Endothelial cell of umbilical vein (primary cell): ENCODE measurements at regions not wholly inside any gene's neighbourhood (a gene's known extent, or its start where the extent isn't known, plus 50 kb on each side); places are given as distances from the start of the nearest gene placed in this dataset.

ENCODE experiments used
- BruUV-seq: library from RNA; stranded (reverse); fragments of 400-500 nt; replicated peaks from 2 replicates; lab custom pipeline; 2021; lab: Mats Ljungman, UMichigan
- CTCF ChIA-PET: fragments of 300-600, 350-600 bp; sonication (Branson Sonifier 250); formaldehyde crosslinking; loops from one replicate; lab custom pipeline; 2021; ENCODE audit warnings: antibody characterized with exemption, inconsistent platforms; lab: Charles Lee
- POLR2A ChIA-PET: fragments of 300-600, 350-600 bp; sonication (Branson Sonifier 250); formaldehyde crosslinking; loops from one replicate; lab custom pipeline; 2021; ENCODE audit warnings: antibody characterized with exemption, inconsistent platforms; lab: Charles Lee
- DNase-seq: peaks from one replicate; pipeline ENCODE4 v3.0.0-alpha.2; 2011; ENCODE audit warnings: low read depth, low spot score
- FAIRE-seq: peaks from 2 replicates; lab custom pipeline; 2011; peaks lifted over from hg19 to GRCh38; lab: Jason Lieb, UNC
- H2AFZ ChIP-seq: 2 replicates; pipeline ENCODE4 v1.6.0; 2012; ENCODE audit warnings: low read depth, low read length, control low read depth, inconsistent platforms
- H3K27ac ChIP-seq: 2 replicates; pipeline ENCODE4 v1.5.1; 2011; ENCODE audit warnings: low read depth, mild to moderate bottlenecking, control low read depth, low read length, moderate library complexity; ENCODE audit not compliant: insufficient read depth
- H3K27me3 ChIP-seq, 2 experiments: 2 replicates each; pipeline versions ENCODE4 v1.6.0 to v1.6.1; 2011; ENCODE audit warnings: low read length in 2 of 2, mixed read lengths in 1 of 2; ENCODE audit not compliant: control insufficient read depth in 2 of 2, insufficient read depth in 2 of 2
- H3K36me3 ChIP-seq, 2 experiments: 2 replicates in 1 of 2; 3 replicates in 1 of 2; pipeline ENCODE4 v1.5.1; 2011; ENCODE audit warnings: low read length in 2 of 2, mild to moderate bottlenecking in 1 of 2, moderate library complexity in 1 of 2; ENCODE audit not compliant: control insufficient read depth in 2 of 2, insufficient read depth in 2 of 2; ENCODE audit errors: extremely low read depth in 1 of 2
- H3K4me1 ChIP-seq: 3 replicates; pipeline ENCODE4 v1.5.1; 2011; ENCODE audit warnings: mild to moderate bottlenecking, low read length; ENCODE audit not compliant: control insufficient read depth, insufficient read depth; ENCODE audit errors: extremely low read depth
- H3K4me2 ChIP-seq: 2 replicates; pipeline ENCODE4 v1.6.1; 2011; ENCODE audit warnings: low read length, control low read depth, mixed read lengths; ENCODE audit not compliant: insufficient read depth
- H3K4me3 ChIP-seq, 3 experiments: fragments of 200-600 bp in 1 of 3; sonication (generic), shearing (Covaris generic) in 1 of 3; replicated peaks in 1 of 3; 2 replicates each; pipeline ENCODE4 v1.5.1; 2011 to 2016; ENCODE audit warnings: control low read depth in 3 of 3, low read length in 3 of 3, mild to moderate bottlenecking in 2 of 3, inconsistent platforms in 1 of 3, low read depth in 1 of 3, moderate library complexity in 1 of 3; ENCODE audit not compliant: insufficient read depth in 1 of 3
- H3K79me2 ChIP-seq: 2 replicates; pipeline ENCODE4 v1.6.0; 2012; ENCODE audit warnings: low read length, inconsistent platforms; ENCODE audit not compliant: control insufficient read depth, insufficient read depth
- H3K9ac ChIP-seq: replicated peaks from 2 replicates; pipeline ENCODE3; 2011; ENCODE audit warnings: low read length, control low read depth; ENCODE audit not compliant: insufficient read depth; ENCODE audit errors: extremely low read depth
- H3K9me1 ChIP-seq: replicated peaks from 3 replicates; pipeline ENCODE4 v1.6.0; 2011; ENCODE audit warnings: mild to moderate bottlenecking, low read length; ENCODE audit not compliant: control insufficient read depth, insufficient read depth; ENCODE audit errors: extremely low read depth
- H3K9me3 ChIP-seq: replicated peaks from 2 replicates; pipeline ENCODE4 v1.5.1; 2012; ENCODE audit warnings: low read length, inconsistent platforms; ENCODE audit not compliant: control insufficient read depth, insufficient read depth
- H4K20me1 ChIP-seq: replicated peaks from 2 replicates; pipeline ENCODE3; 2011; ENCODE audit warnings: mild to moderate bottlenecking, low read length; ENCODE audit not compliant: control insufficient read depth, insufficient read depth; ENCODE audit errors: extremely low read depth
- EZH2 ChIP-seq: IDR thresholded peaks from 2 replicates; pipeline ENCODE4 v1.6.1; 2012; ENCODE audit warnings: borderline replicate concordance, low read depth, mild to moderate bottlenecking, moderate library complexity, low read length, inconsistent platforms; ENCODE audit not compliant: severe bottlenecking
- FOS ChIP-seq: IDR thresholded peaks from 2 replicates; pipeline ENCODE4 v1.6.1; 2011; ENCODE audit warnings: mild to moderate bottlenecking, low read length, moderate library complexity, borderline replicate concordance; ENCODE audit not compliant: insufficient read depth
- GATA2 ChIP-seq: IDR thresholded peaks from 2 replicates; pipeline ENCODE4 v1.7.0; 2011; ENCODE audit warnings: low read depth, mild to moderate bottlenecking, moderate library complexity, mixed read lengths, low read length; ENCODE audit not compliant: insufficient read length, insufficient read depth
- JUN ChIP-seq: IDR thresholded peaks from 2 replicates; pipeline ENCODE4 v1.6.1; 2011; ENCODE audit warnings: borderline replicate concordance, low read depth; ENCODE audit not compliant: insufficient read length, insufficient read depth
- MAX ChIP-seq: IDR thresholded peaks from 2 replicates; pipeline ENCODE4 v1.6.1; 2011; ENCODE audit not compliant: insufficient read depth, insufficient read length
- MYC ChIP-seq: IDR thresholded peaks from one replicate; pipeline ENCODE4 v1.6.1; 2011; ENCODE audit warnings: mild to moderate bottlenecking, low read depth, low read length
- POLR2A ChIP-seq: IDR thresholded peaks from 2 replicates; pipeline ENCODE4 v1.6.1; 2012; ENCODE audit warnings: low read depth, mild to moderate bottlenecking, control low read depth, low read length
- POLR2AphosphoS5 ChIP-seq: IDR thresholded peaks from 2 replicates; pipeline ENCODE4 v1.6.1; 2012; ENCODE audit warnings: low read depth, mild to moderate bottlenecking, control low read depth, low read length, moderate library complexity; ENCODE audit not compliant: insufficient read depth
- dilution Hi-C: fragments of 300-500 bp; cut with MboI; formaldehyde crosslinking; loops from one replicate; pipeline ENCODE4 v1.15.0; 2019; ENCODE audit warnings: low sequenced_read_pairs; ENCODE audit not compliant: extremely low pct_ligation_motif_present
- intact Hi-C: fragments of 100-400 bp; cut with micrococcal nuclease; formaldehyde crosslinking; loops from one replicate; pipeline ENCODE4 v1.10.0; 2022
- TF ChIP-seq, protein P1 (sequence below), 2 donors: IDR thresholded peaks; 1 replicate in 1 of 2; 2 replicates in 1 of 2; pipeline ENCODE4 v1.5.1; 2011; ENCODE audit warnings: low read length in 2 of 2, mild to moderate bottlenecking in 2 of 2, moderate library complexity in 2 of 2, control low read depth in 1 of 2, inconsistent platforms in 1 of 2, low read depth in 1 of 2; ENCODE audit not compliant: insufficient read depth in 1 of 2; ENCODE audit errors: extremely low read depth in 1 of 2

GRCh38 chr9:90121762-90122161, 517.0 kb downstream of the GADD45G start:
- no peak overlapping the region for H3K27ac ChIP-seq
- ChIA-PET POLR2A (no interaction called here), CTCF (interaction anchor here (1.0 to 1.4 kb wide), 3 partner anchors 20 to 524 kb away, joined by 4 to 6 read pairs (median 4); no protein-coding TSS in a partner anchor)
- H2AFZ ChIP-seq: no peak overlapping the region
- no peaks in the 10 kb centered on the region for H3K27me3 ChIP-seq
- H3K36me3 ChIP-seq: no peaks in the 10 kb centered on the region
- no peak overlapping the region for H3K9ac ChIP-seq
- H3K79me2 ChIP-seq: no peaks in the 10 kb centered on the region
- H4K20me1 ChIP-seq: no peaks in the 10 kb centered on the region
- no peak overlapping the region for H3K4me3 ChIP-seq
- H3K4me1 ChIP-seq: no peaks in the 10 kb centered on the region
- no peak for TF ChIP-seq MYC
- no peak for TF ChIP-seq MAX
- no peak for TF ChIP-seq POLR2A
- TF ChIP-seq POLR2AphosphoS5: no peak
- TF ChIP-seq GATA2: no peak
- TF ChIP-seq FOS: no peak
- TF ChIP-seq JUN: no peak
- TF ChIP-seq EZH2: no peak
- TF ChIP-seq, protein P1, sequence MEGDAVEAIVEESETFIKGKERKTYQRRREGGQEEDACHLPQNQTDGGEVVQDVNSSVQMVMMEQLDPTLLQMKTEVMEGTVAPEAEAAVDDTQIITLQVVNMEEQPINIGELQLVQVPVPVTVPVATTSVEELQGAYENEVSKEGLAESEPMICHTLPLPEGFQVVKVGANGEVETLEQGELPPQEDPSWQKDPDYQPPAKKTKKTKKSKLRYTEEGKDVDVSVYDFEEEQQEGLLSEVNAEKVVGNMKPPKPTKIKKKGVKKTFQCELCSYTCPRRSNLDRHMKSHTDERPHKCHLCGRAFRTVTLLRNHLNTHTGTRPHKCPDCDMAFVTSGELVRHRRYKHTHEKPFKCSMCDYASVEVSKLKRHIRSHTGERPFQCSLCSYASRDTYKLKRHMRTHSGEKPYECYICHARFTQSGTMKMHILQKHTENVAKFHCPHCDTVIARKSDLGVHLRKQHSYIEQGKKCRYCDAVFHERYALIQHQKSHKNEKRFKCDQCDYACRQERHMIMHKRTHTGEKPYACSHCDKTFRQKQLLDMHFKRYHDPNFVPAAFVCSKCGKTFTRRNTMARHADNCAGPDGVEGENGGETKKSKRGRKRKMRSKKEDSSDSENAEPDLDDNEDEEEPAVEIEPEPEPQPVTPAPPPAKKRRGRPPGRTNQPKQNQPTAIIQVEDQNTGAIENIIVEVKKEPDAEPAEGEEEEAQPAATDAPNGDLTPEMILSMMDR (IDR thresholded peaks at IDR 0.05; ENCODE audit: extremely low read depth in 1 of 2, insufficient read depth in 1 of 2, low read depth in 1 of 2, low read length in 2 of 2): no peak
- dilution Hi-C loops: no loop called here
- H3K9me1 ChIP-seq: no peaks in the 10 kb centered on the region
- H3K4me2 ChIP-seq: no peak overlapping the region
- no TSS peak for BruUV-seq
- DNase-seq: no peak
- intact Hi-C loops: no loop called here
- no peak for FAIRE-seq
- no peaks in the 10 kb centered on the region for H3K9me3 ChIP-seq
